AG04450 (cell line): ENCODE measurements at regions not wholly inside any gene's neighbourhood (a gene's known extent, or its start where the extent isn't known, plus 50 kb on each side); places are given as distances from the start of the nearest gene placed in this dataset.

Experiments
- CTCF ChIA-PET: fragments of 300-600, 350-600 bp; formaldehyde crosslinking; extraction: SDS; loops from one replicate; lab custom pipeline; 2022; ENCODE audit warnings: antibody characterized with exemption, inconsistent platforms; lab: Charles Lee
- POLR2A ChIA-PET: fragments of 350-600 bp; formaldehyde crosslinking; extraction: SDS; loops from one replicate; lab custom pipeline; 2021; ENCODE audit warnings: antibody characterized with exemption, inconsistent platforms; lab: Yijun Ruan, JAX
- DNase-seq: peaks from one replicate; pipeline ENCODE4 v3.0.0-alpha.2; 2011; ENCODE audit warnings: low read depth, low spot score
- H3K27ac ChIP-seq: one replicate; pipeline ENCODE4 v1.5.1; 2012; ENCODE audit warnings: low read depth, low read length, control low read depth
- H3K27me3 ChIP-seq: one replicate; pipeline ENCODE4 v1.6.0; 2012; ENCODE audit warnings: low read length; ENCODE audit not compliant: control insufficient read depth, insufficient read depth
- H3K4me3 ChIP-seq: 2 replicates; pipeline ENCODE4 v1.5.1; 2011; ENCODE audit warnings: mild to moderate bottlenecking, low read depth, low read length, control low read depth
- H3K9me3 ChIP-seq: 2 replicates; pipeline ENCODE4 v1.5.1; 2012; ENCODE audit warnings: low read length; ENCODE audit not compliant: control insufficient read depth, insufficient read depth
- CTCF ChIP-seq: IDR thresholded peaks from 2 replicates; pipeline ENCODE4 v1.5.1; 2011; ENCODE audit warnings: low read depth, low read length, control low read depth, inconsistent platforms

GRCh38 chr10:133021116-133021962, 66.4 kb upstream of the ADGRA1 start:
- Histone ChIP-seq H3K4me3 (no peak overlapping the region), H3K27me3 (peaks cover 2% of the 10 kb centered on the region), H3K27ac (no peak overlapping the region), H3K9me3 (peaks cover 76% of the 10 kb centered on the region)
- CTCF ChIA-PET = no interaction called here
- no peak for DNase-seq
- POLR2A ChIA-PET = no interaction called here
- TF ChIP-seq CTCF = no peak

DNA sequence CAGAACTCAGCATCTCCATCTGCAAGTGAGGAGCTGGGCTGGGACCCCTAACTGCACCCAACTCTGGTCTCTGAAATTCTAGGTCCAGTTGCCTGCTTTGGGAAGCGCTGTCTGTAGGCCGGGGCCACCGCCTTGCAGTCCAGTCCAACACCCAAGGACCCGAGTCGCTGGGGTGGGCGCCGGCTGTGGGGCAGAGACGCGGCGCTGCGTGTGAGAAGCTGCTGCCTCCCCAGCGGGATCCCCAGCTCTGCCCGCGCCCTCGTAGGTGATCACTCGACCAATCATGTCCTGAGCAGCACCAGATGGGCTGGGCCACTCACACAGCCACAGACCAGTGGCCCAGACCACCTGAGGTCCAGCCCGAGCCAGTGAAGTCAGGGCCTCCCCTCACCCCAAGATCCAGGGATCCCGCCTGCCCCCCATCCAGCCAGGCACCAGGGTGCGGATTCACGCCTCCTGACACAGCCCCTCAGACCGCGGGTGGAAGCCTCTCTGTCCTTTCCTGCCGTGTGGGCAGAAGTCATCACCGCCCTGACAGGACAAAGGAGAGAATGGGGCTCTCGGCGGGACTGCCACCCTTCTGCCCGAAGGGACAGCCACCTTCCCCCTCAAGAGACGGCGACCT, 67.4 kb upstream of the ADGRA1 start:
- Histone ChIP-seq H3K27me3 (peaks cover 2% of the 10 kb centered on the region), H3K27ac (no peak overlapping the region), H3K4me3 (no peak overlapping the region), H3K9me3 (peaks cover 81% of the 10 kb centered on the region)
- ChIA-PET POLR2A (no interaction called here), CTCF (no interaction called here)
- TF ChIP-seq CTCF = no peak
- DNase-seq = no peak

GRCh38 chr10:133019651-133020050, 68.1 kb upstream of the ADGRA1 start:
- Histone ChIP-seq H3K27me3 (peaks cover 2% of the 10 kb centered on the region), H3K27ac (no peak overlapping the region), H3K4me3 (no peak overlapping the region), H3K9me3 (peaks cover 84% of the 10 kb centered on the region)
- DNase-seq = no peak
- ChIA-PET CTCF (no interaction called here), POLR2A (no interaction called here)
- no peak for TF ChIP-seq CTCF

DNA sequence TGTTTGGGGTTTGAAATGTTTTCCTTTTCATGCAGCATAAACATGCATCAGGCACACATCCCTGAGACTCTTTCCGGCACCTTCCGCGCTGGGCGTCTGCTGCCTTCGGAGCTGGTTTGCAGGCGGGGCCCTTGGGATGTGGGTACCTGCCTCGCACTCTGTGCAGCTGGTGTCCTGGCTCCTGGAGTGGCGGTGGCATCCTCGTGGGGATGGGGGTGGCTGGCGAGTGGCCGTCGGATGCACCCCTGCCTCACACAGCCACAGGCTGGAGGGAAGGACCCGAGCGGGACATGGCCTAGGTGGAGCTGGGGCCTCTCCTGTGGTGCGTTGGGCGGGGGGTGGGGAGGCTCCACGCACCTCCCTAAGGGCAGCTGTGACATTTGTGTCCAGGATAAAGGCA, 68.5 kb upstream of the ADGRA1 start:
- no peak for DNase-seq
- POLR2A ChIA-PET = no interaction called here
- Histone ChIP-seq H3K4me3 (no peak overlapping the region), H3K27ac (no peak overlapping the region), H3K9me3 (peaks cover 88% of the 10 kb centered on the region), H3K27me3 (peaks cover 2% of the 10 kb centered on the region)
- no peak for TF ChIP-seq CTCF
- CTCF ChIA-PET = no interaction called here

- H3K4me3 ChIP-seq = no peak overlapping the region
- no peak overlapping the region for H3K27ac ChIP-seq
- no peak for DNase-seq
- ChIA-PET POLR2A (no interaction called here), CTCF (no interaction called here)
- H3K9me3 ChIP-seq = peaks cover 90% of the 10 kb centered on the region
- peaks cover 2% of the 10 kb centered on the region for H3K27me3 ChIP-seq
- TF ChIP-seq CTCF = no peak
These were observed 69.2 kb upstream of the ADGRA1 start for GRCh38 chr10:133018491-133018890.
